ENCODE measurements at regions not wholly inside any gene's neighbourhood (a gene's known extent, or its start where the extent isn't known, plus 50 kb on each side); places are given as distances from the start of the nearest gene placed in this dataset.
"Not testable (repeated sequence)": the region's sequence is repeated elsewhere in the genome, so short reads cannot be mapped to it uniquely, and the experiment has no call there.

DNA sequence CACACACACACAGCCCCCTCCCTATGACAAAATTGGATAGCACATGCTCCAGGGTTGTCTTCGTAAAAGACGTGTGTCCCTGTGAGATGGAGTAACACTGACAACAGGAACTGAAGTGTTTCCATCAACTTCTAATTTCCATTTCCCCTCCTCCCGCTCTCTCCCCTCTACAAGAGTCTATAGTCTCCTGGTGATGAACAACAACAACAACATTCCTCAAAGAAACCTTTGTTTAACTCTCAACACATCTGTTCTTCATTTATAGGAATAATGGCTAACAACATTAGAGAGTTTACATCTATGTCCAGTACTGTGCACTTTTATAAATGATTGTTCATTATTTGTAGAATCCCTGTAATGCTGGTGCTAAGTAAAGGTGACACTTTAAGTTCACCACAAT lies 205.8 kb upstream of the SSTR4 start:
- ChIA-PET CTCF (no interaction called here), POLR2A (no interaction called here)
- WGBS (ENCODE audit: low lambda C conversion rate), result 12% methylated on average over 3 of the region's 3 CpGs
- Histone ChIP-seq H3K4me2 (no peak overlapping the region), H3K9me2 (no peaks in the 10 kb centered on the region), H3K9me3 (no peaks in the 10 kb centered on the region), H3K27ac (ENCODE audit: low read depth in 2 of 2, low read length in 1 of 2) (no peak overlapping the region), H3K27me3 (ENCODE audit: insufficient read depth) (peaks cover 25% of the 10 kb centered on the region; the same call in 1 of the 2 replicates), H3K4me1 (ENCODE audit: control insufficient read depth in 1 of 2, insufficient read depth in 2 of 2, low read depth in 1 of 2, low read length in 1 of 2) (no peaks in the 10 kb centered on the region), H3K9ac (no peak overlapping the region), H3K79me2 (ENCODE audit: insufficient read depth) (no peaks in the 10 kb centered on the region), H3K36me3 (replicated peaks in 1 of 2; ENCODE audit: control insufficient read depth in 1 of 2, insufficient read depth in 2 of 2, low read length in 1 of 2) (no peaks in the 10 kb centered on the region), H2AFZ (ENCODE audit: low read depth) (no peak overlapping the region), H3F3A (replicated peaks; ENCODE audit: insufficient read depth) (no peaks in the 10 kb centered on the region), H4K20me1 (ENCODE audit: insufficient read depth) (no peaks in the 10 kb centered on the region), H3K4me3 (ENCODE audit: low read depth in 2 of 2, low read length in 1 of 2) (no peak overlapping the region)
- TF ChIP-seq GABPA (IDR thresholded peaks at IDR 0.05; ENCODE audit: low read depth) (no peak), FOXM1 (IDR thresholded peaks at IDR 0.05; ENCODE audit: low read depth) (no peak), CHD2 (IDR thresholded peaks at IDR 0.05; ENCODE audit: low read length, partially characterized antibody) (no peak)
- TF ChIP-seq, protein P1, sequence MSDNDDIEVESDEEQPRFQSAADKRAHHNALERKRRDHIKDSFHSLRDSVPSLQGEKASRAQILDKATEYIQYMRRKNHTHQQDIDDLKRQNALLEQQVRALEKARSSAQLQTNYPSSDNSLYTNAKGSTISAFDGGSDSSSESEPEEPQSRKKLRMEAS (IDR thresholded peaks at IDR 0.05; ENCODE audit: low read depth), result no peak
- no peak for DNase-seq

DNA sequence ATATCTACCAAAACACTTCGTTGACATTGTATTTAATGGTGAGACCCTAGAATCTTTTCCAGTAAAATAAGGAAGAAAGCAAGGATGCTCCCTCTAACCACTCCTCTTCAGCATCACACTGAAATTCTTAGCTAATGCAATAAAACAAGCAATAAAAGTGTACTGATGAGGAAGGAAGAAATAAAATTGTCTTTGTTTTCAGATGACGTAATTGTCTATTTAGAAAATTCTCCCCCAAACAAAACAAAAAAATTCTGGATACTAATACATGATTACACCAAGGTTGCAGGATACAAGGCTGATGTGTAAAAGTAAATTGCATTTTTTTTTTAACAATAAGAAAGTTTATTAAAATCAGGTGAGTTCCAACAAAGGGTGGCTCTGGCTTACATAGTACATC lies 205.0 kb upstream of the SSTR4 start:
- Histone ChIP-seq H3K9me3 (no peaks in the 10 kb centered on the region), H4K20me1 (ENCODE audit: insufficient read depth) (no peaks in the 10 kb centered on the region), H3K36me3 (replicated peaks in 1 of 2; ENCODE audit: control insufficient read depth in 1 of 2, insufficient read depth in 2 of 2, low read length in 1 of 2) (no peaks in the 10 kb centered on the region), H3K4me2 (no peak overlapping the region), H3K9ac (no peak overlapping the region), H3K79me2 (ENCODE audit: insufficient read depth) (no peaks in the 10 kb centered on the region), H3K4me3 (ENCODE audit: low read depth in 2 of 2, low read length in 1 of 2) (no peak overlapping the region), H3K27me3 (ENCODE audit: insufficient read depth) (peaks cover 23% of the 10 kb centered on the region; the same call in 1 of the 2 replicates), H3K27ac (ENCODE audit: low read depth in 2 of 2, low read length in 1 of 2) (no peak overlapping the region), H3K9me2 (no peaks in the 10 kb centered on the region), H3F3A (replicated peaks; ENCODE audit: insufficient read depth) (no peaks in the 10 kb centered on the region), H3K4me1 (ENCODE audit: control insufficient read depth in 1 of 2, insufficient read depth in 2 of 2, low read depth in 1 of 2, low read length in 1 of 2) (no peaks in the 10 kb centered on the region), H2AFZ (ENCODE audit: low read depth) (no peak overlapping the region)
- ChIA-PET CTCF (no interaction called here), POLR2A (no interaction called here)
- DNase-seq, result no peak
- TF ChIP-seq, protein P2, sequence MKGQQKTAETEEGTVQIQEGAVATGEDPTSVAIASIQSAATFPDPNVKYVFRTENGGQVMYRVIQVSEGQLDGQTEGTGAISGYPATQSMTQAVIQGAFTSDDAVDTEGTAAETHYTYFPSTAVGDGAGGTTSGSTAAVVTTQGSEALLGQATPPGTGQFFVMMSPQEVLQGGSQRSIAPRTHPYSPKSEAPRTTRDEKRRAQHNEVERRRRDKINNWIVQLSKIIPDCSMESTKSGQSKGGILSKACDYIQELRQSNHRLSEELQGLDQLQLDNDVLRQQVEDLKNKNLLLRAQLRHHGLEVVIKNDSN (IDR thresholded peaks at IDR 0.05; ENCODE audit: borderline replicate concordance, low read depth), result no peak
- TF ChIP-seq MEF2A (IDR thresholded peaks at IDR 0.05; ENCODE audit: borderline replicate concordance, low read depth) (no peak), NFIC (IDR thresholded peaks at IDR 0.05; ENCODE audit: borderline replicate concordance) (no peak), FOXJ3 (CRISPR knock-in tag; IDR thresholded peaks at IDR 0.05) (no peak), SIN3A (IDR thresholded peaks at IDR 0.05; ENCODE audit: borderline replicate concordance, low read depth, low read length) (no peak), RAD21 (IDR thresholded peaks at IDR 0.05; ENCODE audit: low read length) (no peak)
- TF ChIP-seq, protein P1 (IDR thresholded peaks at IDR 0.05; ENCODE audit: low read depth), result no peak
- TF ChIP-seq, protein P3, sequence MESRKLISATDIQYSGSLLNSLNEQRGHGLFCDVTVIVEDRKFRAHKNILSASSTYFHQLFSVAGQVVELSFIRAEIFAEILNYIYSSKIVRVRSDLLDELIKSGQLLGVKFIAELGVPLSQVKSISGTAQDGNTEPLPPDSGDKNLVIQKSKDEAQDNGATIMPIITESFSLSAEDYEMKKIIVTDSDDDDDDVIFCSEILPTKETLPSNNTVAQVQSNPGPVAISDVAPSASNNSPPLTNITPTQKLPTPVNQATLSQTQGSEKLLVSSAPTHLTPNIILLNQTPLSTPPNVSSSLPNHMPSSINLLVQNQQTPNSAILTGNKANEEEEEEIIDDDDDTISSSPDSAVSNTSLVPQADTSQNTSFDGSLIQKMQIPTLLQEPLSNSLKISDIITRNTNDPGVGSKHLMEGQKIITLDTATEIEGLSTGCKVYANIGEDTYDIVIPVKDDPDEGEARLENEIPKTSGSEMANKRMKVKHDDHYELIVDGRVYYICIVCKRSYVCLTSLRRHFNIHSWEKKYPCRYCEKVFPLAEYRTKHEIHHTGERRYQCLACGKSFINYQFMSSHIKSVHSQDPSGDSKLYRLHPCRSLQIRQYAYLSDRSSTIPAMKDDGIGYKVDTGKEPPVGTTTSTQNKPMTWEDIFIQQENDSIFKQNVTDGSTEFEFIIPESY (IDR thresholded peaks at IDR 0.05; ENCODE audit: borderline replicate concordance, low read depth), result no peak
- WGBS (ENCODE audit: low lambda C conversion rate), result 7% methylated on average over 2 of the region's 2 CpGs

DNA sequence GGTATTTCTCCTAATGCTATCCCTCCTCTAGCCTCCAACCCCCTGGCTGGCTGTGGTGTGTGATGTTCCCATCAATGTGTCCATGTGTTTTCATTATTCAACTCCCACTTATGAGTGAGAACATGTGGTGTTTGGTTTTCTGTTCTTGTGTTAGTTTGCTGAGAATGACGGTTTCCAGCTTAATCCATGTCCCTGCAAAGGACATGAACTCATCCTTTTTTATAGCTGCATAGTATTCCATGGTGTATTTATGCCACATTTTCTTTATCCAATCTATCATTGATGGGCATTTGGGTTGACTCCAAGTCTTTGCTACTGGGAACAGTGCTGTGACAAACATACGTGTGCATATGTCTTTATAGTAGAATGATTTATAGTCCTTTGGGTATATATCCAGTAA lies 204.4 kb upstream of the SSTR4 start:
- H3K27ac ChIP-seq (ENCODE audit: low read depth in 2 of 2, low read length in 1 of 2); H3K4me3 ChIP-seq (ENCODE audit: low read depth in 2 of 2, low read length in 1 of 2); DNase-seq; H3K9ac ChIP-seq; CTCF ChIA-PET; POLR2A ChIA-PET; H3K4me1 ChIP-seq (ENCODE audit: control insufficient read depth in 1 of 2, insufficient read depth in 2 of 2, low read depth in 1 of 2, low read length in 1 of 2); H3K79me2 ChIP-seq (ENCODE audit: insufficient read depth); H3F3A ChIP-seq (replicated peaks; ENCODE audit: insufficient read depth); H4K20me1 ChIP-seq (ENCODE audit: insufficient read depth); H3K4me2 ChIP-seq; H2AFZ ChIP-seq (ENCODE audit: low read depth); H3K36me3 ChIP-seq (replicated peaks in 1 of 2; ENCODE audit: control insufficient read depth in 1 of 2, insufficient read depth in 2 of 2, low read length in 1 of 2); H3K9me3 ChIP-seq; H3K9me2 ChIP-seq: not testable (repeated sequence)
- H3K27me3 ChIP-seq (ENCODE audit: insufficient read depth), result peaks cover 23% of the 10 kb centered on the region; the same call in 1 of the 2 replicates
- 14% methylated on average over 2 of the region's 2 CpGs for WGBS (ENCODE audit: low lambda C conversion rate)

Measured in SK-N-SH (cell line).